ENCODE measurements at regions not wholly inside any gene's neighbourhood (a gene's known extent, or its start where the extent isn't known, plus 50 kb on each side); places are given as distances from the start of the nearest gene placed in this dataset.

DNA sequence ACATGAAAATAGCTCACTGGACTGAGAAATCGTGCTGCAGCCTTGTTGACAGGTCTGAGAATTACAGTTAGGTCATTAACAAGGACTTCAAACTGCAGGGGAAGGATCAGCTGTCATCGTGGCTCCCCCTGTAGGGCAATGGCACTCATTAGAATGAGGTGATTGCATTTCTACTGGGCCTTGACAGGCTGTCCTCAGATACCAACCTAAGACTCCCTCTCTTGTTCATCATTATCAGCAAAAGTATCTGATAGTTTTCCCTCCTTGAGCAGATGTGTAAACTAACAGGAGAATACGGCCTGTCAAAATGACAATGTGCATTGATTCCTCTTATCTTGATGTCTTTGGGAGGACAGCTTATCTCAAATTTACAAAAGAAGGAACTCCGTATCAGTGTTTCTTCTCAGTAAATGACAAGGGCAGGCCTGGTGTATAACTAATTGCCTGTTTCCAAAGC is 648.5 kb upstream of the LRRN3 start:
- Histone ChIP-seq H3K4me3 (replicated peaks in 1 of 3; ENCODE audit: insufficient read depth in 1 of 3, low read depth in 2 of 3, low read length in 3 of 3) (no peak overlapping the region), H3K9me3 (ENCODE audit: low read length) (no peaks in the 10 kb centered on the region), H4K20me1 (ENCODE audit: insufficient read depth, low read length) (no peaks in the 10 kb centered on the region), H3K79me2 (ENCODE audit: insufficient read depth, low read length) (no peaks in the 10 kb centered on the region), H2AFZ (ENCODE audit: low read length) (no peak overlapping the region), H3K27ac (ENCODE audit: extremely low read length, insufficient read depth, low read length) (no peak overlapping the region), H3K36me3 (replicated peaks in 1 of 2; ENCODE audit: control insufficient read depth in 1 of 2, insufficient read depth in 2 of 2, low read length in 2 of 2) (no peaks in the 10 kb centered on the region), H3K27me3 (ENCODE audit: control insufficient read depth in 1 of 2, insufficient read depth in 2 of 2, low read length in 2 of 2) (no peaks in the 10 kb centered on the region), H3K9ac (ENCODE audit: insufficient read depth, low read depth, low read length) (no peak overlapping the region), H3K4me2 (ENCODE audit: low read depth, low read length) (no peak overlapping the region), H3K4me1 (ENCODE audit: insufficient read depth, low read length) (no peaks in the 10 kb centered on the region)
- ChIA-PET CTCF (ENCODE audit: low intra/inter-chr PET ratio, low total read pairs) (interaction anchor here (1.2 kb wide), 2 partner anchors 352 to 598 kb away, joined by 4 to 6 read pairs; no protein-coding TSS in a partner anchor), POLR2A (no interaction called here)
- WGBS (ENCODE audit: low lambda C conversion rate): 28% methylated on average over 3 of the region's 4 CpGs
- FAIRE-seq: peak; percentile 63
- in situ Hi-C loops (cut with HindIII; ENCODE audit: extremely low pct_ligation_motif_present, low pct_unique_long_range_greater_than_20kb): loop anchor here (10.0 to 25.0 kb wide), 2 partner anchors 348 to 605 kb away; no protein-coding TSS in a partner anchor
- intact Hi-C loops (cut with micrococcal nuclease; ENCODE audit: unreplicated experiment): loop anchor here (1.0 kb wide), 2 partner anchors 352 to 598 kb away; no protein-coding TSS in a partner anchor
- no TSS peak for BruUV-seq (replicated peaks)
- ATAC-seq: peak; percentile 99
- DNase-seq (ENCODE audit: low spot score): peak; percentile 49
- TF ChIP-seq PITX1 (CRISPR knock-in tag; IDR thresholded peaks at IDR 0.05) (no peak), SMC3 (IDR thresholded peaks at IDR 0.05; ENCODE audit: low read length) (peak; percentile 75), YEATS4 (CRISPR knock-in tag; IDR thresholded peaks at IDR 0.05; ENCODE audit: borderline replicate concordance) (no peak), AGO2 (optimal IDR thresholded peaks at IDR 0.05; ENCODE audit: low read depth, low read length) (no peak), ZNF530 (CRISPR knock-in tag; IDR thresholded peaks at IDR 0.05; ENCODE audit: low read depth) (no peak), CEBPG (CRISPR knock-in tag; IDR thresholded peaks at IDR 0.05) (peak; percentile 20; the same call in 1 of the 2 replicates)
- TF ChIP-seq, protein P1, sequence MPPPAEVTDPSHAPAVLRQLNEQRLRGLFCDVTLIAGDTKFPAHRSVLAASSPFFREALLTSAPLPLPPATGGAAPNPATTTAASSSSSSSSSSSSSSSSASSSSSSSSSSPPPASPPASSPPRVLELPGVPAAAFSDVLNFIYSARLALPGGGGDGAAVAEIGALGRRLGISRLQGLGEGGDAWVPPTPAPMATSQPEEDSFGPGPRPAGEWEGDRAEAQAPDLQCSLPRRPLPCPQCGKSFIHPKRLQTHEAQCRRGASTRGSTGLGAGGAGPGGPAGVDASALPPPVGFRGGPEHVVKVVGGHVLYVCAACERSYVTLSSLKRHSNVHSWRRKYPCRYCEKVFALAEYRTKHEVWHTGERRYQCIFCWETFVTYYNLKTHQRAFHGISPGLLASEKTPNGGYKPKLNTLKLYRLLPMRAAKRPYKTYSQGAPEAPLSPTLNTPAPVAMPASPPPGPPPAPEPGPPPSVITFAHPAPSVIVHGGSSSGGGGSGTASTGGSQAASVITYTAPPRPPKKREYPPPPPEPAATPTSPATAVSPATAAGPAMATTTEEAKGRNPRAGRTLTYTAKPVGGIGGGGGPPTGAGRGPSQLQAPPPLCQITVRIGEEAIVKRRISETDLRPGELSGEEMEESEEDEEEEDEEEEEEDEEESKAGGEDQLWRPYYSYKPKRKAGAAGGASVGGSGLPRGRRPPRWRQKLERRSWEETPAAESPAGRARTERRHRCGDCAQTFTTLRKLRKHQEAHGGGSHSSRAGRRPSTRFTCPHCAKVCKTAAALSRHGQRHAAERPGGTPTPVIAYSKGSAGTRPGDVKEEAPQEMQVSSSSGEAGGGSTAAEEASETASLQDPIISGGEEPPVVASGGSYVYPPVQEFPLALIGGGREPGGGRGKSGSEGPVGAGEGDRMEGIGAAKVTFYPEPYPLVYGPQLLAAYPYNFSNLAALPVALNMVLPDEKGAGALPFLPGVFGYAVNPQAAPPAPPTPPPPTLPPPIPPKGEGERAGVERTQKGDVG (CRISPR knock-in tag; IDR thresholded peaks at IDR 0.05; ENCODE audit: borderline replicate concordance): no peak
- TF ChIP-seq, protein P2, sequence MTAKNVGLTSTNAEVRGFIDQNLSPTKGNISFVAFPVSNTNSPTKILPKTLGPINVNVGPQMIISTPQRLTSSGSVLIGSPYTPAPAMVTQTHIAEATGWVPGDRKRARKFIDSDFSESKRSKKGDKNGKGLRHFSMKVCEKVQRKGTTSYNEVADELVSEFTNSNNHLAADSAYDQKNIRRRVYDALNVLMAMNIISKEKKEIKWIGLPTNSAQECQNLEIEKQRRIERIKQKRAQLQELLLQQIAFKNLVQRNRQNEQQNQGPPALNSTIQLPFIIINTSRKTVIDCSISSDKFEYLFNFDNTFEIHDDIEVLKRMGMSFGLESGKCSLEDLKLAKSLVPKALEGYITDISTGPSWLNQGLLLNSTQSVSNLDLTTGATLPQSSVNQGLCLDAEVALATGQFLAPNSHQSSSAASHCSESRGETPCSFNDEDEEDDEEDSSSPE (CRISPR knock-in tag; IDR thresholded peaks at IDR 0.05): no peak
- TF ChIP-seq, protein P3, sequence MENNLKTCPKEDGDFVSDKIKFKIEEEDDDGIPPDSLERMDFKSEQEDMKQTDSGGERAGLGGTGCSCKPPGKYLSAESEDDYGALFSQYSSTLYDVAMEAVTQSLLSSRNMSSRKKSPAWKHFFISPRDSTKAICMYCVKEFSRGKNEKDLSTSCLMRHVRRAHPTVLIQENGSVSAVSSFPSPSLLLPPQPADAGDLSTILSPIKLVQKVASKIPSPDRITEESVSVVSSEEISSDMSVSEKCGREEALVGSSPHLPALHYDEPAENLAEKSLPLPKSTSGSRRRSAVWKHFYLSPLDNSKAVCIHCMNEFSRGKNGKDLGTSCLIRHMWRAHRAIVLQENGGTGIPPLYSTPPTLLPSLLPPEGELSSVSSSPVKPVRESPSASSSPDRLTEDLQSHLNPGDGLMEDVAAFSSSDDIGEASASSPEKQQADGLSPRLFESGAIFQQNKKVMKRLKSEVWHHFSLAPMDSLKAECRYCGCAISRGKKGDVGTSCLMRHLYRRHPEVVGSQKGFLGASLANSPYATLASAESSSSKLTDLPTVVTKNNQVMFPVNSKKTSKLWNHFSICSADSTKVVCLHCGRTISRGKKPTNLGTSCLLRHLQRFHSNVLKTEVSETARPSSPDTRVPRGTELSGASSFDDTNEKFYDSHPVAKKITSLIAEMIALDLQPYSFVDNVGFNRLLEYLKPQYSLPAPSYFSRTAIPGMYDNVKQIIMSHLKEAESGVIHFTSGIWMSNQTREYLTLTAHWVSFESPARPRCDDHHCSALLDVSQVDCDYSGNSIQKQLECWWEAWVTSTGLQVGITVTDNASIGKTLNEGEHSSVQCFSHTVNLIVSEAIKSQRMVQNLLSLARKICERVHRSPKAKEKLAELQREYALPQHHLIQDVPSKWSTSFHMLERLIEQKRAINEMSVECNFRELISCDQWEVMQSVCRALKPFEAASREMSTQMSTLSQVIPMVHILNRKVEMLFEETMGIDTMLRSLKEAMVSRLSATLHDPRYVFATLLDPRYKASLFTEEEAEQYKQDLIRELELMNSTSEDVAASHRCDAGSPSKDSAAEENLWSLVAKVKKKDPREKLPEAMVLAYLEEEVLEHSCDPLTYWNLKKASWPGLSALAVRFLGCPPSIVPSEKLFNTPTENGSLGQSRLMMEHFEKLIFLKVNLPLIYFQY (CRISPR knock-in tag; IDR thresholded peaks at IDR 0.05; ENCODE audit: borderline replicate concordance): no peak
- TF ChIP-seq, protein P4, sequence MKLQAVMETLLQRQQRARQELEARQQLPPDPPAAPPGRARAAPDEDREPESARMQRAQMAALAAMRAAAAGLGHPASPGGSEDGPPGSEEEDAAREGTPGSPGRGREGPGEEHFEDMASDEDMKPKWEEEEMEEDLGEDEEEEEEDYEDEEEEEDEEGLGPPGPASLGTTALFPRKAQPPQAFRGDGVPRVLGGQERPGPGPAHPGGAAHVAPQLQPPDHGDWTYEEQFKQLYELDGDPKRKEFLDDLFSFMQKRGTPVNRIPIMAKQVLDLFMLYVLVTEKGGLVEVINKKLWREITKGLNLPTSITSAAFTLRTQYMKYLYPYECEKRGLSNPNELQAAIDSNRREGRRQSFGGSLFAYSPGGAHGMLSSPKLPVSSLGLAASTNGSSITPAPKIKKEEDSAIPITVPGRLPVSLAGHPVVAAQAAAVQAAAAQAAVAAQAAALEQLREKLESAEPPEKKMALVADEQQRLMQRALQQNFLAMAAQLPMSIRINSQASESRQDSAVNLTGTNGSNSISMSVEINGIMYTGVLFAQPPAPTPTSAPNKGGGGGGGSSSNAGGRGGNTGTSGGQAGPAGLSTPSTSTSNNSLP (IDR thresholded peaks at IDR 0.05; ENCODE audit: low read depth, low read length): peak; percentile 51; the same call in 1 of the 2 replicates
